GM23338 (cell line): ENCODE measurements at regions not wholly inside any gene's neighbourhood (a gene's known extent, or its start where the extent isn't known, plus 50 kb on each side); places are given as distances from the start of the nearest gene placed in this dataset.

ENCODE experiments used
- ATAC-seq: fragments of 200-7000 bp; cut with Tn5 transposase; 3 replicates; pipeline ENCODE4 v1.9.1; 2020
- DNase-seq: peaks from one replicate; pipeline ENCODE4 v3.0.0-alpha.2; 2015; ENCODE audit warnings: low spot score
- H2AFZ ChIP-seq: fragments of 200-600 bp; sonication (generic); 2 replicates; pipeline ENCODE4 v1.8.0; 2016; ENCODE audit warnings: antibody characterized with exemption, mild to moderate bottlenecking, moderate library complexity
- H3F3A ChIP-seq: fragments of 200-600 bp; sonication (generic); replicated peaks from 2 replicates; pipeline ENCODE4 v1.8.0; 2017; ENCODE audit warnings: antibody characterized with exemption, mixed run types, low read depth
- H3K27ac ChIP-seq: fragments of 200-600 bp; sonication (generic); 2 replicates; pipeline ENCODE4 v1.6.1; 2016; ENCODE audit warnings: low read depth
- H3K27me3 ChIP-seq: fragments of 200-600 bp; sonication (generic); 2 replicates; pipeline ENCODE4 v1.8.0; 2016; ENCODE audit warnings: mild to moderate bottlenecking, mixed run types, moderate library complexity; ENCODE audit not compliant: insufficient read depth
- H3K36me3 ChIP-seq: fragments of 200-600 bp; sonication (generic); 2 replicates; pipeline ENCODE4 v1.8.0; 2016; ENCODE audit warnings: mild to moderate bottlenecking; ENCODE audit not compliant: insufficient read depth
- H3K4me1 ChIP-seq: fragments of 200-600 bp; sonication (generic); 2 replicates; pipeline ENCODE4 v1.8.0; 2016; ENCODE audit warnings: mild to moderate bottlenecking, moderate library complexity; ENCODE audit not compliant: insufficient read depth
- H3K4me2 ChIP-seq: fragments of 200-600 bp; sonication (generic); 2 replicates; pipeline ENCODE4 v1.7.1; 2017; ENCODE audit warnings: mixed run types
- H3K4me3 ChIP-seq: fragments of 200-600 bp; sonication (generic); 2 replicates; pipeline ENCODE4 v1.6.1; 2016; ENCODE audit warnings: mixed run types
- H3K79me2 ChIP-seq: fragments of 200-600 bp; sonication (generic); replicated peaks from 2 replicates; pipeline ENCODE4 v1.8.0; 2017; ENCODE audit warnings: mild to moderate bottlenecking; ENCODE audit not compliant: insufficient read depth
- H3K9me2 ChIP-seq: fragments of 200-600 bp; sonication (generic); 2 replicates; pipeline ENCODE4 v1.8.0; 2017; ENCODE audit not compliant: insufficient read depth
- H4K20me1 ChIP-seq: fragments of 200-600 bp; sonication (generic); replicated peaks from 2 replicates; pipeline ENCODE4 v1.8.0; 2017; ENCODE audit warnings: mild to moderate bottlenecking; ENCODE audit not compliant: insufficient read depth
- H3K27ac Mint-ChIP-seq: 2 replicates; pipeline ENCODE4 v1.8.0; 2020; ENCODE audit warnings: inconsistent platforms, mild to moderate bottlenecking, moderate library complexity, mixed read lengths
- H3K27me3 Mint-ChIP-seq: 3 replicates; pipeline ENCODE4 v1.8.0; 2022; ENCODE audit warnings: low read depth, mild to moderate bottlenecking, moderate library complexity, mixed read lengths, inconsistent platforms; ENCODE audit not compliant: insufficient read depth, poor library complexity
- H3K36me3 Mint-ChIP-seq: 3 replicates; pipeline ENCODE4 v1.8.0; 2021; ENCODE audit warnings: low read depth, mild to moderate bottlenecking, inconsistent platforms, moderate library complexity, mixed read lengths
- H3K4me1 Mint-ChIP-seq: 3 replicates; pipeline ENCODE4 v1.8.0; 2020; ENCODE audit warnings: mild to moderate bottlenecking, inconsistent platforms, mixed read lengths
- H3K4me3 Mint-ChIP-seq: 3 replicates; pipeline ENCODE4 v1.8.0; 2021; ENCODE audit warnings: moderate library complexity, mild to moderate bottlenecking, inconsistent platforms, mixed read lengths
- H3K9me3 Mint-ChIP-seq: 3 replicates; pipeline ENCODE4 v1.8.0; 2020; ENCODE audit warnings: moderate library complexity, mild to moderate bottlenecking, inconsistent platforms, mixed read lengths
- CREB1 ChIP-seq: fragments of 250-450 bp; sonication (Bioruptor Pico); IDR thresholded peaks from 2 replicates; pipeline ENCODE4 v1.5.0; 2020; ENCODE audit warnings: low read depth, mild to moderate bottlenecking, moderate library complexity
- CTCF ChIP-seq, 2 experiments: fragments of 200-600 bp in 1 of 2; sonication (generic) in 1 of 2; conservative IDR thresholded peaks; 2 replicates each; pipeline versions ENCODE4 v1.5.1 to v1.6.1; 2016 to 2017; ENCODE audit warnings: antibody characterized with exemption in 2 of 2, low read depth in 2 of 2, mild to moderate bottlenecking in 2 of 2, moderate library complexity in 1 of 2
- ETS1 ChIP-seq: IDR thresholded peaks from 2 replicates; pipeline ENCODE4 v1.6.1; 2016; ENCODE audit warnings: antibody characterized with exemption
- JUNB ChIP-seq: IDR thresholded peaks from one replicate; pipeline ENCODE4 v1.6.1; 2016; ENCODE audit warnings: antibody characterized with exemption; ENCODE audit not compliant: unreplicated experiment
- NANOG ChIP-seq: IDR thresholded peaks from 2 replicates; pipeline ENCODE4 v1.6.1; 2016; ENCODE audit warnings: antibody characterized with exemption, borderline replicate concordance
- POLR2AphosphoS5 ChIP-seq: IDR thresholded peaks from 2 replicates; pipeline ENCODE4 v1.6.1; 2016; ENCODE audit warnings: antibody characterized with exemption, low read depth
- ZNF114 ChIP-seq: fragments of 250-450 bp; sonication (Bioruptor Pico); IDR thresholded peaks from 2 replicates; pipeline ENCODE4 v1.5.0; 2020; ENCODE audit warnings: mild to moderate bottlenecking, moderate library complexity
- TF ChIP-seq, protein P1 (sequence below): IDR thresholded peaks from one replicate; pipeline ENCODE4 v1.6.1; 2018; ENCODE audit warnings: antibody characterized with exemption; ENCODE audit not compliant: unreplicated experiment

- no peak for TF ChIP-seq NANOG
Measured at GRCh38 chr15:25087137-25087536, 132.3 kb downstream of the SNRPN start (continued).

DNA sequence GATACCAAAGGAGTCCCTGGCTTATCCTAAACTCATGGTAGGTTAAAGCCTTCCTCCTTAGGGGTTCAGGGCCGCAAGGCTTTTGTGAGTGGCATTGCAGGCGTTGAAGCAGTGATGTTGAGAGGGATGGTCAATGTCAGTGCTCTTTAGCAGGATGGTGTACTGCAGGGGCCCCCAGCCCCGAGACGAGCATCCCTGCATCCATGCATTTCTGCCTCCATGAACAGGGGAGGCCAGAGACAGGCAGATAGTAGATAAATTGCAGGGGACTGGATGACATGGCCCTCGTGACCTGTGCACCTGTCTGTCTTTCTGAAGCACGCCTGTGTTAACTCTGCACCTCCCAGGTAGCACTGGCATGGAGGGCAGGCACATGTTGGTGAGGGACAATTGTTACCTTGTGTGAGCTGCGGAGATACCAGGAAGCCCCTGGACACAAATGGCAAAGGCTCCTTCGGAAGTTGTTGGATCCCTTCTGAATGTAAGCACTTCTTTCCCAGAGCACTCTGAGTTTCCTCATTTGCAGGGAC is 133.5 kb downstream of the SNRPN start:
- H3K79me2 ChIP-seq: 0 out of 2 replicates have a peak, but pooled peaks cover 3% of the 10 kb centered on the region
- H3K27me3 ChIP-seq: no peaks in the 10 kb centered on the region
- H3K27ac Mint-ChIP-seq: no peak overlapping the region
- TF ChIP-seq ZNF114 (CRISPR knock-in tag): no peak
- TF ChIP-seq CTCF (conservative IDR thresholded peaks at IDR 0.05; ENCODE audit: low read depth in 2 of 2): no peak
- no peak for TF ChIP-seq POLR2AphosphoS5
- TF ChIP-seq JUNB: no peak
- TF ChIP-seq, protein P1, sequence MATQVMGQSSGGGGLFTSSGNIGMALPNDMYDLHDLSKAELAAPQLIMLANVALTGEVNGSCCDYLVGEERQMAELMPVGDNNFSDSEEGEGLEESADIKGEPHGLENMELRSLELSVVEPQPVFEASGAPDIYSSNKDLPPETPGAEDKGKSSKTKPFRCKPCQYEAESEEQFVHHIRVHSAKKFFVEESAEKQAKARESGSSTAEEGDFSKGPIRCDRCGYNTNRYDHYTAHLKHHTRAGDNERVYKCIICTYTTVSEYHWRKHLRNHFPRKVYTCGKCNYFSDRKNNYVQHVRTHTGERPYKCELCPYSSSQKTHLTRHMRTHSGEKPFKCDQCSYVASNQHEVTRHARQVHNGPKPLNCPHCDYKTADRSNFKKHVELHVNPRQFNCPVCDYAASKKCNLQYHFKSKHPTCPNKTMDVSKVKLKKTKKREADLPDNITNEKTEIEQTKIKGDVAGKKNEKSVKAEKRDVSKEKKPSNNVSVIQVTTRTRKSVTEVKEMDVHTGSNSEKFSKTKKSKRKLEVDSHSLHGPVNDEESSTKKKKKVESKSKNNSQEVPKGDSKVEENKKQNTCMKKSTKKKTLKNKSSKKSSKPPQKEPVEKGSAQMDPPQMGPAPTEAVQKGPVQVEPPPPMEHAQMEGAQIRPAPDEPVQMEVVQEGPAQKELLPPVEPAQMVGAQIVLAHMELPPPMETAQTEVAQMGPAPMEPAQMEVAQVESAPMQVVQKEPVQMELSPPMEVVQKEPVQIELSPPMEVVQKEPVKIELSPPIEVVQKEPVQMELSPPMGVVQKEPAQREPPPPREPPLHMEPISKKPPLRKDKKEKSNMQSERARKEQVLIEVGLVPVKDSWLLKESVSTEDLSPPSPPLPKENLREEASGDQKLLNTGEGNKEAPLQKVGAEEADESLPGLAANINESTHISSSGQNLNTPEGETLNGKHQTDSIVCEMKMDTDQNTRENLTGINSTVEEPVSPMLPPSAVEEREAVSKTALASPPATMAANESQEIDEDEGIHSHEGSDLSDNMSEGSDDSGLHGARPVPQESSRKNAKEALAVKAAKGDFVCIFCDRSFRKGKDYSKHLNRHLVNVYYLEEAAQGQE: no peak
- TF ChIP-seq ETS1: no peak
- TF ChIP-seq CREB1 (CRISPR knock-in tag): no peak
- no peaks in the 10 kb centered on the region for H3K4me1 Mint-ChIP-seq
- peaks cover 100% of the 10 kb centered on the region for H3K36me3 Mint-ChIP-seq
- H3K27me3 Mint-ChIP-seq: peaks cover 35% of the 10 kb centered on the region
- DNase-seq (no peak), ATAC-seq (no peak)
- peaks cover 95% of the 10 kb centered on the region for H3K9me3 Mint-ChIP-seq
- peaks cover 52% of the 10 kb centered on the region for H3K36me3 ChIP-seq
- no peaks in the 10 kb centered on the region for H4K20me1 ChIP-seq
- H3K4me2 ChIP-seq: no peak overlapping the region
- no peak overlapping the region for H2AFZ ChIP-seq
- H3K27ac ChIP-seq: no peak overlapping the region
- H3K4me3 Mint-ChIP-seq: no peak overlapping the region
- H3K9me2 ChIP-seq: no peaks in the 10 kb centered on the region
- H3K4me1 ChIP-seq: no peaks in the 10 kb centered on the region
- H3K4me3 ChIP-seq: no peak overlapping the region
- no peaks in the 10 kb centered on the region for H3F3A ChIP-seq
